ENCODE measurements at regions not wholly inside any gene's neighbourhood (a gene's known extent, or its start where the extent isn't known, plus 50 kb on each side); places are given as distances from the start of the nearest gene placed in this dataset.

- TF ChIP-seq CTCF (IDR thresholded peaks at IDR 0.05; ENCODE audit: poor library complexity) (no peak), EZH2 (IDR thresholded peaks at IDR 0.05; ENCODE audit: borderline replicate concordance) (no peak)
Measured at GRCh38 chr2:106701203-106702022, 184.6 kb downstream of the ST6GAL2 start.

Data from hepatocyte (in vitro differentiated cells).